Thyroid gland (tissue), 4 donors: ENCODE measurements at regions not wholly inside any gene's neighbourhood (a gene's known extent, or its start where the extent isn't known, plus 50 kb on each side); places are given as distances from the start of the nearest gene placed in this dataset.

Experiments used
- CTCF ChIP-seq, 6 experiments: fragments of 200-600 bp in 3 of 6; fragments of 450-650 bp in 3 of 6; sonication (generic) in 3 of 6; IDR thresholded peaks; one replicate each; pipeline ENCODE4 v1.5.1; 2016 to 2019; ENCODE audit warnings: antibody characterized with exemption in 6 of 6, mild to moderate bottlenecking in 2 of 6, inconsistent platforms in 1 of 6, moderate library complexity in 1 of 6
- POLR2A ChIP-seq, 2 donors: fragments of 450-650 bp; IDR thresholded peaks; one replicate each; pipeline ENCODE4 v1.6.1; 2017; ENCODE audit warnings: antibody characterized with exemption in 2 of 2, mild to moderate bottlenecking in 2 of 2, moderate library complexity in 1 of 2

DNA sequence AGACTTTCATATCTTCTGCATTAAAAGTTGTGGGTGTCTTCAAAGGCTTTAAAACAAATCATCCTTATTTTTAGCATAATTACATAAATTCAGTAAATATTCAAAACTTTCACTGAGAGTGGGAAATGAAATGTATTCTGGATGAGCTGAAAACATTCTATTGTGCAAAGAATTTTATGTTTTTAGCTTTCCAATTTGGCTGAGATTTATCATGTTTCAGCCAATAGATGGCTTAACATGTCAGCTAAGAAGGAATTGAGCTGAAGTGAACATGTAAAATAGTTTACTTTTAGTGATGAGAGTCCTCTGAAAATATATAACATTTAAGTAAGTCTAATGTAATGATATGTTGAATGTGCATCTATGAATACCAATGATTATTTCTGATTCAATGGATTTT, 213.5 kb upstream of the GIMD1 start:
- no peak for TF ChIP-seq CTCF (IDR thresholded peaks at IDR 0.05)
- TF ChIP-seq POLR2A (IDR thresholded peaks at IDR 0.05), result no peak
